ENCODE measurements at regions not wholly inside any gene's neighbourhood (a gene's known extent, or its start where the extent isn't known, plus 50 kb on each side); places are given as distances from the start of the nearest gene placed in this dataset.

DNA sequence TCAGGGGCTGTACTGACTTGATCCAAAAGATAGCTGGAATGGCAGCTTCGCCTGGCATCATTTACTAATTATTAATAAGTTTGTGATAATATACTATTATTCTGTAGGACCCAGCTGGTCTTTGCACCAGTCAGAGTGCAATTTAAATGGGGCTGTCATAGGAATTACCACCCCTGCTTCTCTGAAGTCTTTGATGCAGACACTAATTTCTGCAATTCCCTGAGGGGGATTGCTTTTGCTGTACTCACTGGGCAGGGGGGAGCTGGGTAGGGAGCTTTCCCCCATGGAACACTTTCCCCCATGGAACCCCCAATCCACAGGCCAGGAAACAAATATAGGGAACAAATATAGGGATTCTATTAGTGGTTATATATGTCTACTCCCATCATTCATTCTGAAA lies 54.9 kb upstream of the TSKU start:
- H3K27ac Mint-ChIP-seq (ENCODE audit: unreplicated experiment) = no peak overlapping the region

DNA sequence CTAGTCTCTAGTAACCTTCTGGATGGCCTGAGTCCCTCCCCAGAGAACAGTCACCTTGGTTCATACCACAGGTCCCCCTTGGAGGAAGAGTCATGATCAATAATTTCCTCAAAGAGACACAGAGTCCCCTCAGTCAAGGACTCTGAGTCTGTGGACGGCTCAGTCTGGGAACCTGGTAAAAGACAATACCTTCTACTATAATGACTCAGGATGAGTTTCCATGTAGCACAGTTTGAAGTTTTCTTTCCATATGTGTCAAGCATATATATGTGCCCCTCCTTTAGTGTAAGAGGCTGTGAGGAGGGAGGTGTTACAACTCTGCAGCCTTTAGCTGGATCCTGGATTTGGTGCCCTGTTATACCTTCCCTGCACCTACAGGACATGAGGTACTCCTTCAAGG lies 54.4 kb upstream of the TSKU start:
- Mint-ChIP-seq H3K4me3 (ENCODE audit: unreplicated experiment) (no peak overlapping the region), H3K27ac (ENCODE audit: unreplicated experiment) (no peak overlapping the region), H3K9me3 (ENCODE audit: unreplicated experiment) (no peaks in the 10 kb centered on the region), H3K4me1 (ENCODE audit: unreplicated experiment) (no peaks in the 10 kb centered on the region), H3K27me3 (ENCODE audit: unreplicated experiment) (peaks cover 3% of the 10 kb centered on the region), H3K36me3 (ENCODE audit: low read depth, unreplicated experiment) (no peaks in the 10 kb centered on the region)
- TF ChIP-seq, protein P1, sequence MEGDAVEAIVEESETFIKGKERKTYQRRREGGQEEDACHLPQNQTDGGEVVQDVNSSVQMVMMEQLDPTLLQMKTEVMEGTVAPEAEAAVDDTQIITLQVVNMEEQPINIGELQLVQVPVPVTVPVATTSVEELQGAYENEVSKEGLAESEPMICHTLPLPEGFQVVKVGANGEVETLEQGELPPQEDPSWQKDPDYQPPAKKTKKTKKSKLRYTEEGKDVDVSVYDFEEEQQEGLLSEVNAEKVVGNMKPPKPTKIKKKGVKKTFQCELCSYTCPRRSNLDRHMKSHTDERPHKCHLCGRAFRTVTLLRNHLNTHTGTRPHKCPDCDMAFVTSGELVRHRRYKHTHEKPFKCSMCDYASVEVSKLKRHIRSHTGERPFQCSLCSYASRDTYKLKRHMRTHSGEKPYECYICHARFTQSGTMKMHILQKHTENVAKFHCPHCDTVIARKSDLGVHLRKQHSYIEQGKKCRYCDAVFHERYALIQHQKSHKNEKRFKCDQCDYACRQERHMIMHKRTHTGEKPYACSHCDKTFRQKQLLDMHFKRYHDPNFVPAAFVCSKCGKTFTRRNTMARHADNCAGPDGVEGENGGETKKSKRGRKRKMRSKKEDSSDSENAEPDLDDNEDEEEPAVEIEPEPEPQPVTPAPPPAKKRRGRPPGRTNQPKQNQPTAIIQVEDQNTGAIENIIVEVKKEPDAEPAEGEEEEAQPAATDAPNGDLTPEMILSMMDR (IDR thresholded peaks at IDR 0.05; ENCODE audit: unreplicated experiment) = no peak
- no peak for DNase-seq (ENCODE audit: low spot score)

More for the DNA sequence above, 54.9 kb upstream of the TSKU start:
- H3K9me3 Mint-ChIP-seq (ENCODE audit: unreplicated experiment) = no peaks in the 10 kb centered on the region
- no peaks in the 10 kb centered on the region for H3K4me1 Mint-ChIP-seq (ENCODE audit: unreplicated experiment)
- H3K36me3 Mint-ChIP-seq (ENCODE audit: low read depth, unreplicated experiment) = no peaks in the 10 kb centered on the region
- peaks cover 3% of the 10 kb centered on the region for H3K27me3 Mint-ChIP-seq (ENCODE audit: unreplicated experiment)
- DNase-seq (ENCODE audit: low spot score) = no peak
- no peak overlapping the region for H3K4me3 Mint-ChIP-seq (ENCODE audit: unreplicated experiment)
- TF ChIP-seq, protein P1 (IDR thresholded peaks at IDR 0.05; ENCODE audit: unreplicated experiment) = no peak

DNA sequence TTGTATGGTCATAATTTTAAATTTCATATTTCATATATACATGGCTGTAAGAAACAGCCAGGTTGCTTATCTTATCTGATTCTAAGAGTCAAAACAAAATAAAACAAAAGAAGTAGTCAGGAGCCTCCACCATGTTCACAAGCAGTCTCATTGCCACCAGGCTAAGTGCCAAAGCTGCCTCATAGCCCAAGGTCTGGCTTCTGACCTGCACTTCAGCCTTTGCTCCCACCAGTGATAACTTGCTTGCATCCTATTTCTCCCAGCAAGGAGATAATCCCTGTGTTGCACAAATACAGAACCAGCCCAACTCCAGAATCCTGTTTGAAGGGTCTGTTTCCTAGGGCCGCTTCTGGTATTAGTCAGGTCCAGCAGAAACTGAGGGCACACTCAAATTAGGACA lies 53.9 kb upstream of the TSKU start:
- TF ChIP-seq, protein P1 (IDR thresholded peaks at IDR 0.05; ENCODE audit: unreplicated experiment) = no peak
- no peaks in the 10 kb centered on the region for H3K4me1 Mint-ChIP-seq (ENCODE audit: unreplicated experiment)
- DNase-seq (ENCODE audit: low spot score) = no peak
- H3K27ac Mint-ChIP-seq (ENCODE audit: unreplicated experiment) = no peak overlapping the region
- H3K9me3 Mint-ChIP-seq (ENCODE audit: unreplicated experiment) = no peaks in the 10 kb centered on the region
- no peaks in the 10 kb centered on the region for H3K36me3 Mint-ChIP-seq (ENCODE audit: low read depth, unreplicated experiment)
- peaks cover 3% of the 10 kb centered on the region for H3K27me3 Mint-ChIP-seq (ENCODE audit: unreplicated experiment)
- H3K4me3 Mint-ChIP-seq (ENCODE audit: unreplicated experiment) = no peak overlapping the region

DNA sequence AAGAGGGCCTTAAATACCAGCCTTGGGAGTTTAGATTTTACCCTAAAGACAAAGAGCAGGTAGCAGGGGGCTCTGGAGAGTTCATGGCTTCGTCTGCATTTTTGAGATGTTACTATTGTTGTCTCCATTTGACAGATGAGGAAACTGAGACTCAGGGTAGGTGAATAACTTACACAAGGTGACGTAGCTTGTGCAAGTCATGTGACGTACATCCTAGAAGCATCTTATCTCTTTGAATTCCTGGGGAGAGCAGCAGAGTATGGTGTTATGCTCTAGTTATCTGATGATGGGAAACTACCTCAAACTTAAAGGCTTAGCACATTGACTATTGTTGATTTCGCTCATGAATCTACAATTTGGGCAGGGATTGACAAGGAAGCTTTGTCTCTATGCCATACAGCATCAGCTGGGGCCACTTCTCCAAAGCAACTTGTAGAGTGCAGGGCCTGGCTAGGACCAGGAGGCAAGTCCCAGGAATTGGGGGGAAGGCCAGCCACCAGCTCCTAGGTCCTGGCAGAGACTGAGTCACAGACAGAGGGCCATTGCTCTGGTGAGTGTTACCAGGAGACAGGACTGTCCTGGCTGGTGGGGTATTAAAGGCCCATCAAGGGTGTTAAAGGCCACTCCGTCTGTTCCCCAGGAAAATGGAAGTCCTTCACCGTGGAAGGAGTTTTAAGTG lies 52.1 kb upstream of the TSKU start:
- DNase-seq (ENCODE audit: low spot score) = no peak
- TF ChIP-seq, protein P1 (IDR thresholded peaks at IDR 0.05; ENCODE audit: unreplicated experiment) = no peak
- no peaks in the 10 kb centered on the region for H3K9me3 Mint-ChIP-seq (ENCODE audit: unreplicated experiment)
- H3K4me1 Mint-ChIP-seq (ENCODE audit: unreplicated experiment) = no peaks in the 10 kb centered on the region
- H3K4me3 Mint-ChIP-seq (ENCODE audit: unreplicated experiment) = no peak overlapping the region
- H3K36me3 Mint-ChIP-seq (ENCODE audit: low read depth, unreplicated experiment) = no peaks in the 10 kb centered on the region
- no peak overlapping the region for H3K27ac Mint-ChIP-seq (ENCODE audit: unreplicated experiment)
- H3K27me3 Mint-ChIP-seq (ENCODE audit: unreplicated experiment) = peaks cover 3% of the 10 kb centered on the region

DNA sequence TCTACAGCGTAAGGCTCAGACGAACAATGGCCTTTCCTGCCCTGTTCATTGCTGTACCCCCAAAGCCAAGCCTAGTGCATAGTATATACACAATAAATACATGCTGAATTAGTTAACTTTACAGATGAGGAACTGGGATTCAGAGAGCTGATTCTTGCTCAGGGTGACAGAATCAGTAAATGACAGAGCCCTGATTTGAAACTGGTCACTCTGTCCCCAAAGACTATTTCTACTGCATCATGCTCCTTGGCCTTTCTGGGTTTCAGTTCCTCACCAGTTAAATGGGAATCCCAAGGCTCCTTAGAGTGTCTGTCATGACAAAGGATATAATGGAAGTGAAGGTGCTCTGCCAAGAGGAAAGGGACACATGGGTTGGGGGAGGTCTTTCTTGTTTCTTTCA lies 50.5 kb upstream of the TSKU start:
- TF ChIP-seq, protein P1 (IDR thresholded peaks at IDR 0.05; ENCODE audit: unreplicated experiment) = no peak
- no peak for DNase-seq (ENCODE audit: low spot score)
- Mint-ChIP-seq H3K27ac (ENCODE audit: unreplicated experiment) (no peak overlapping the region), H3K36me3 (ENCODE audit: low read depth, unreplicated experiment) (no peaks in the 10 kb centered on the region), H3K27me3 (ENCODE audit: unreplicated experiment) (peaks cover 3% of the 10 kb centered on the region), H3K4me1 (ENCODE audit: unreplicated experiment) (no peaks in the 10 kb centered on the region), H3K4me3 (ENCODE audit: unreplicated experiment) (no peak overlapping the region), H3K9me3 (ENCODE audit: unreplicated experiment) (no peaks in the 10 kb centered on the region)
